HG02798 (cell line): ENCODE measurements at regions not wholly inside any gene's neighbourhood (a gene's known extent, or its start where the extent isn't known, plus 50 kb on each side); places are given as distances from the start of the nearest gene placed in this dataset.
"Not testable (repeated sequence)": the region's sequence is repeated elsewhere in the genome, so short reads cannot be mapped to it uniquely, and the experiment has no call there.

Experiments
- ATAC-seq: cut with Tn5 transposase; IDR thresholded peaks from one replicate; pipeline ENCODE4 v1.9.1; 2021; ENCODE audit warnings: mild to moderate bottlenecking; ENCODE audit not compliant: unreplicated experiment, poor library complexity

DNA sequence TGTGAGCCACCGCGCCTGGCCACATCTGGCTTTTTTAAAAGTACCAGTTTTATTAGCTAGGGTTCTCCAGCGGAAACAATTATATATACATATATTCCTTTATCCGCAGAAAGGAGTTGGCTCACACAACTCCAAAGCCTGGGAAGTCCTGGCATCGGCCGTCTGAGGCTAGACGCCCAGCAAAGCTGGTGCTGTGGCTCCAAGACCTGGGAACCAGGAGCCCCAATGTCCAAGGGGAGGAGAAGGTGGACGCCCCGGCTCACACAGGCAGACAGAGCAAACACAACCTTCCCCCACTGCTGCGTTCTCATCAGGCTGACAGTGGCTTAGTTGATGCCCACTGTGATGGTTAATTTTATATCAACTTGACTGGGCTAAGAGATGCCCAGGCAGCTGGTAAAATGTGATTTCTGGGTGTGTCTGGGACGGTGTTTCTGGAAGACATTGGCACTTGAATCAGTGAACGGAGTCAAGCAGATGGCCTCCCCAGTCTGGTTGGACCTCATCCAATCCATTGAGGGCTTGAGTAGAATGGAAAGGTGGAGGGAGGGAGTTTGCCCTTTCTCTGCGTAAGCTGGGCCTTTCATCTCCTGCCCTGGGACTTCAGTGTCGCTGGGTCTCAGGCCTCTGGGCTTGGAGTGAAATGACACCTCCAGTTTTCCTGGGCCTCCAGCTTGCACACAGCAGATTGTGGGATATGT, 904.4 kb downstream of the BRD1 start:
- no peak for ATAC-seq

DNA sequence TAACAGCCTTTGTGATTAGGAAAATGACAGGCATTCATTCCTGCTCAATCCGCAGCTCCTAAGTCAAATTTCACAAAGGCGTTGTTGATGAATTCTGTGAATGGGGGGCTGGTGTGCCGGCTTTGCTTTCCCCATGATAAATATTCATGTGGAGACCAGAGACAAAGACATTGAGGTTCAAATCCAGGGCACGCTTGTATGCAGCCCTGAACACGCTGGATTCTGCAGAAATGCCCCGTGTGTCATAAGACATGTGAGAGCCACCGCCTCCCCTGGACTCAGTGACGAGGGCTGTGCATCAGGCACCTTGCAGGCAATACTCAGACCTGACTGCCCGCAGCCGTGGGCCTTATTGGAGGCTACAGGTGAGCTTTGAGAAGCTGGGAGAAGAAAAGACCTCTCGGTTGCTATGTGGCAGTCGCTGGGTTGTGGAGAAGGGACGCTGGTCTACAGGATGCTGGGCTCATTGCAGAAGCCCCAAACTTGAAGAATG, 906.2 kb downstream of the BRD1 start:
- no peak for ATAC-seq

- no peak for ATAC-seq
These were observed 906.9 kb downstream of the BRD1 start for GRCh38 chr22:48920776-48921241.

- no peak for ATAC-seq
These were observed 907.7 kb downstream of the BRD1 start for GRCh38 chr22:48919851-48920589.

GRCh38 chr22:48919187-48919590, 908.5 kb downstream of the BRD1 start:
- no peak for ATAC-seq

GRCh38 chr22:48918585-48919186, 909.0 kb downstream of the BRD1 start:
- ATAC-seq: no peak

GRCh38 chr22:48912356-48913066, 915.2 kb downstream of the BRD1 start:
- not testable (repeated sequence) for ATAC-seq

GRCh38 chr22:48911647-48912046, 916.0 kb downstream of the BRD1 start:
- not testable (repeated sequence) for ATAC-seq

- not testable (repeated sequence) for ATAC-seq
These were observed 916.6 kb downstream of the BRD1 start for GRCh38 chr22:48911067-48911466.

DNA sequence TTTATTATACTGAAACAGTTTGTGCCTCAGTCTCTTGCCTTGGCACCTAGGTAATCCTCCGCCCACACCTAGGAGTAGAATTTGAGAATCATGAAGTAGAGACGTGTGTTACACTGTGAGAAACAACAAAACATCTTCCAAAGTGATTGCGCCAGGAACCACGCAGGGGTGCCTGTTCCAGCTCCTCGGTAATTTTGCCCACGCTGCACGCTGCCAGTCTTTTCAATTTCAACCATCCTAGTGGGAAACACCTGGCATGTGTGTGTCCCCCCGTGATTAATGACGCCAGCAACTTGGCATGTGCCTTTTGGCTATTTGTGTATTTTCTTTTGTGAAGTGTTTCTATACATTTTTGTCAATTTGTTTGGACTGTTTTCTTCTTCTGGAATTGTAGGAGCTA, 919.1 kb downstream of the BRD1 start:
- ATAC-seq: no peak

DNA sequence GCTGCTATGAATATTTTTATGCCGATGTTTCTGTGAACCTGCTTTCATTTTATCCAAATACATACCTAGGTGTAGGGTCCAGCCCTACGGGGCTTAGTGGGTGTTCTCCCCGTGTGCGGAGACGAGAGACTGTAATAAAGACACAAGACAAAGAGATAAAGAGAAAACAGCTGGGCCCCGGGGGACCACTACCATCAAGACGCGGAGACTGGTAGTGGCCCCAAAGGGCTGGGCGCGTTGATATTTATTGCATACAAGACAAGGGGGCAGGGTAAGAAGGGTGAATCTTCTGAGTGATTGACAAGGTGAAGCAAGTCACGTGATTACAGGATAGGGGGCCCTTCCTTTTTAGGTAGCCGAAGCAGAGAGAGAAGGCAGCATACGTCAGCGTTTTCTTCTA, 920.1 kb downstream of the BRD1 start:
- ATAC-seq: no peak

DNA sequence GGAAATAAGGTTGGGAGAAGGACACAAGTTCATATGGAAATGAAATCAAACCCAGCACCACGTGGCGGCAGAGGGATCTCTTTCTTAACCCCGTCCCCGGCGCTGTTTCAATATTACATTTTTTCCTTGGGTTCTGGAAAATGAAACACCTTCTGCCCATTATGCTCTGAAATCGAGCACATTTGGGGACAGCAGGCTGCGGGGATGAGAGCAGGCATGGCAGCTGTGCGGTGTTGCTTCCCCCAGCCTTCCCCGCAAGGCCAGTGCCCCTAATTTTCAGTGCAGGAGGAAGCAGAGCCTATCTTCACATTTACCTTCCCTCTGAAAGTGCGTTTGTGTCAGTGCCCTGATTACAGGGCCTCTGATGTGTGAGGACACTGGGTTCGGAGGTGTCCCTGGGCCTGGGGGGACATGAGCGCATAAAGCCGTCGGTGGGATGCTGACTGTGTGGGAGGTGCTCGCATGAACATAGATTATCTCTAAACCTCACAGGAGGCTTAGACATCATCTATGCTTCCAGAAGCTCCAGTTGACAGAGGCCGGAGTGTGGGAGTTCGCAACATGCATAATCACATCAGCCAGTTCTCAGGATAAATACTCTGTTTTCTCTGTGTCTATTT, 921.3 kb downstream of the BRD1 start:
- ATAC-seq: no peak

- ATAC-seq: no peak
These were observed 922.3 kb downstream of the BRD1 start for GRCh38 chr22:48905206-48905975.

DNA sequence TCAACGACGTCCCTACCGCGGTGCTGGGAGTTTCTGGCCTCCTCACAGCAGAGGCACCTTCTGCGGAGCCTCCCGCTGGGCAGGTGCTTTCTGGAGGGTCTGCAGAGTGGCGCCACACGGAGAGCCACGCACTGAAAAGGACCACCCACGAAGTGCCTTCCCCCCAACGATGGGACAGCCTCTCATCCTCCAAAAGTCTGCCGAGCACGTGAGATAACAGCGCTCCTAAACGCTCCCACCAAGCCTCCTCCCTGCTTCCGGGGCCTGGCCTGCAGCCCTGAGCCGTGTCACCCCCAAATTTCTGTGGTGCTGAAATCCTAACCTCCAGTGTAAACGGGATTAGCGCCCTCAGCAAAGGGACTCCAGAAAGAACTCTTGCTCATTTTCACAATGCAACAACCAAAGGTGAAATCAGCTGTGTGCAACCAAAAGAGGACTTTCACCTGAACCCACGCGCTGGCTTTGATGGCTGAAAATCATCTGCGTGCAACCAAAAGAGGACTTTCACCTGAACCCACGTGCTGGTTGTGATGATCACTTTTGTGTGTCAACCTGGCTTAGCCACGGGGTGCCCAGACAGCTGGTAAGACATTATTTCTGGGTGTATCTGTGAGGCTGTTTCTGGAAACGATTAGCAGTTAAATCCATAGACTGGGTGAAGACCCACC, 924.6 kb downstream of the BRD1 start:
- no peak for ATAC-seq

DNA sequence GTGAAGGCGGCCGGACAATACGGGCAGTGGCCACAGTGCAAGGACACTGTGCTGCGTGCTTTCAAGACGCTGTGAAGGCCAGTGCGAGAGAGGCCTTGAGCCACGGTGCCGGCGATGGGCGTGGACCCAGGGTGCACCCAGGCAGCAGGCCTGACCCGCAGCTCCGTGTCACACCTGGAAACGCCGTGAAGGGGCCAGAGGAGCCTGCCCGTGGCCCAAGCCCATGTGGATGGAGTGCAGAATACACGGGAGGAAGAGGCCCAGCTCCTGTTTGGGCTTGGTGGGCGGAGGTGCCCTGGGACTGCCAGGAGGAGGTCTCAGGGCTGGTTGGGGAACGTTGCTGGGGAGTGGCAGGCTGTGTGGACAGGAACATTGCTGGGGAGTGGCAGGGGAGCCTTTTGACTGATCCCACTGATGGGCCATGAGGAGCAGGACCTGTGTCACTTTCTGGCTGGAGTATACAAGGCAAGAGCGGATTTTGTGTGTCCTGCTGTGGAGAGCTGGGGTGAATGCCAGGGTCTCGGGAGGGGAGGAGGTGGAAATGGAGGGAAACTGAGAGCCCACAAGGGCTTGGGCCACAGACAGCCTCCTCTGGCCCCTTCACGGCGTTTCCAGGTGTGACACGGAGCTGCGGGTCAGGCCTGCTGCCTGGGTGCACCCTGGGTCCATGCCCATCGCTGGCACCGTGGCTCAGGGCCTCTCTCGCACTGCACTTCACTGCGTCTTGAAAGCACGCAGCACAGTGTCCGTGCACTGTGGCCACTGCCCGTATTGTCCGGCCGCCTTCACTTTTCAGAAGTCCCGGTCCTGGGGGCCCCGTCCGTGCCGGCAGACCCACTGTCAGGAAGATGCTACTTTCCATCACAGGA, 925.4 kb downstream of the BRD1 start:
- no peak for ATAC-seq

- ATAC-seq: no peak
These were observed 926.3 kb downstream of the BRD1 start for GRCh38 chr22:48901324-48901723.

DNA sequence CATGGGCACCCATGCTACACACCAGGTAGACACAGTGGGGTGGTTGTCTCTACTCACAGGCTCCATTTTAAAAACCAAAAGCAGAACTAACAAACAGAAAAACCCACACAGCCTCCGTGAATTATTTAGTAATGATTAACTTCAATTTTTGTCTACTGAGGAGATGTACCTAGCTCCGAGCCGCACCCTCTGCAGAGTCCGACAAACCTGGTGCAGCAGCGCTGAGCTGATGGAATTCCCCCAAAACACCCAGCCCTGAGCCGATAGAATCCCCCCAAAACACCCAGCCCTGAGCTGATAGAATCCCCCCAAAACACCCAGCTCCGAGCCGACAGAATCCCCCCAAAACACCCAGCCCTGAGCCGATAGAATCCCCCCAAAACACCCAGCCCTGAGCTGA, 927.0 kb downstream of the BRD1 start:
- no peak for ATAC-seq

DNA sequence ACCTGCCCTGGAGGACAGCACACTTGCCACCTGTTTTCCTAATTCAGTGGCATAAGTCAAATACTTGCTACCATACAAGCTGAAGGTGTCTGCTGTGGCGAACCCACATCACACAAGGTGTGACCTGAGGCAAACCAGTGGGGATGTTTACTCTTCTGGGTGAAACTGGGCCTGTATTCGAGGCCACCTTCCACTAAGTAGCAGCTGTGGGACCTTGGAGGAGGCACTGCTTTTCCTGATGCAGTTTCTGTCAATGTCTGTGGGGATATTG, 927.4 kb downstream of the BRD1 start:
- ATAC-seq: no peak
